Transverse colon (tissue), 4 donors: ENCODE measurements at regions not wholly inside any gene's neighbourhood (a gene's known extent, or its start where the extent isn't known, plus 50 kb on each side); places are given as distances from the start of the nearest gene placed in this dataset.

Experiments used
- DNase-seq: peaks from one replicate; pipeline ENCODE4 v3.0.0-alpha.2; 2019
- H3K27ac ChIP-seq, 4 donors: fragments of 200-600 bp; sonication (generic); 2 replicates each; pipeline ENCODE4 v1.5.1; 2016 to 2018; ENCODE audit warnings: inconsistent platforms in 4 of 4
- H3K27me3 ChIP-seq: fragments of 200-600 bp; sonication (generic); 2 replicates; pipeline ENCODE4 v1.5.1; 2017; ENCODE audit warnings: inconsistent platforms
- H3K36me3 ChIP-seq, 4 donors: fragments of 200-600 bp; sonication (generic); 2 replicates each; pipeline ENCODE4 v1.5.1; 2017 to 2019; ENCODE audit warnings: inconsistent platforms in 4 of 4
- H3K4me1 ChIP-seq, 4 donors: fragments of 200-600 bp; sonication (generic); 2 replicates each; pipeline ENCODE4 v1.5.1; 2017 to 2020; ENCODE audit warnings: inconsistent platforms in 4 of 4
- H3K4me3 ChIP-seq, 4 donors: fragments of 200-600 bp; sonication (generic); 1 replicate in 1 of 4; 2 replicates in 3 of 4; pipeline versions ENCODE4 v1.5.1 to v1.6.1; 2017 to 2019; ENCODE audit warnings: inconsistent platforms in 4 of 4
- H3K9me3 ChIP-seq, 2 donors: fragments of 200-600 bp; sonication (generic); 2 replicates each; pipeline ENCODE4 v1.5.1; 2017 to 2019; ENCODE audit warnings: inconsistent platforms in 2 of 2
- EP300 ChIP-seq: sonication (generic); formaldehyde crosslinking; IDR thresholded peaks from one replicate; pipeline ENCODE4 v1.6.1; 2017; ENCODE audit warnings: antibody characterized with exemption, low read depth
- POLR2A ChIP-seq: fragments of 450-650 bp; IDR thresholded peaks from one replicate; pipeline ENCODE4 v1.6.1; 2016; ENCODE audit warnings: antibody characterized with exemption, mild to moderate bottlenecking, moderate library complexity
- POLR2AphosphoS5 ChIP-seq, 3 donors: sonication (generic); formaldehyde crosslinking; IDR thresholded peaks; one replicate each; pipeline ENCODE4 v1.6.1; 2016; ENCODE audit warnings: antibody characterized with exemption in 3 of 3
- WGBS, 2 donors: methylation state at CpG; one replicate each; pipeline ENCODE4 v1.1.5; 2018; ENCODE audit warnings: low coverage in 1 of 2; 5-methylcytosine and 5-hydroxymethylcytosine counted together
- in situ Hi-C, 4 donors: fragments of 200-750 bp; cut with MboI; loops; one replicate each; pipeline versions ENCODE4 v1.15.0 to v1.15.1; 2017; ENCODE audit warnings: low sequenced_read_pairs in 3 of 4, low pct_ligation_motif_present in 1 of 4, low pct_unique_long_range_greater_than_20kb in 1 of 4
- intact Hi-C: fragments of 100-400 bp; cut with DNase I; formaldehyde crosslinking; loops from one replicate; pipeline ENCODE4 v1.15.1; 2023; ENCODE audit warnings: low total_unique reads
- TF ChIP-seq, protein P1 (sequence below), 5 experiments: fragments of 200-600 bp in 3 of 5; fragments of 450-650 bp in 2 of 5; sonication (generic) in 3 of 5; IDR thresholded peaks; 1 replicate in 2 of 5; 2 replicates in 3 of 5; pipeline ENCODE4 v1.5.1; 2016 to 2017; ENCODE audit warnings: antibody characterized with exemption in 5 of 5, inconsistent platforms in 3 of 5, mild to moderate bottlenecking in 2 of 5, moderate library complexity in 1 of 5

DNA sequence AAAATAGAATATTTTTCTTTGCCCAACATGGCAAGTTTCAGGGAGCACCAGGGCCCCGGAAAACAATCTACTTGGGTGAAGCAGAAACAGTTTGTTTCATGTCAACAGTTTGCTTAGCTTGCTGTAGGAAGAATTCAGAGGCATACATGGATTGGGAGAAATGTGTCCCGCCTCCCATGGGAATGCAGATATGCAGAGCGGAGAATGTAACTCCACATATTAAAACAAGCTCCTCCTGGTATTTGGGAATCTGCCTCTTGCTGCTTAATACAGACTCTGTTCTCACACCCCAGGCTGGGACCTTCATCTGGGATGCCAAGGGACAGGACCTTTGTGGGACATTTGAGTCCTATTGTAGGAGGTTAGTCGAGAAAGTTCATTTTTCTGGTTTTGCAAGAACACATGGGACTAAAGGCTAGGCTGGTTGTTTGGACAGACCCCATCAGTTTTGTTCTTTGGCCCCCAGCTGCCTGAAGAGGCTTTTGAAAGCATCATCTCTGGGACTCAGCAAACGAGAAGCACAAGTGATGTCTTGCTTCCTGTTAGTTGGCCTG is 220.5 kb upstream of the ADRA1B start:
- in situ Hi-C loops (no loop called here), intact Hi-C loops (no loop called here)
- TF ChIP-seq, protein P1, sequence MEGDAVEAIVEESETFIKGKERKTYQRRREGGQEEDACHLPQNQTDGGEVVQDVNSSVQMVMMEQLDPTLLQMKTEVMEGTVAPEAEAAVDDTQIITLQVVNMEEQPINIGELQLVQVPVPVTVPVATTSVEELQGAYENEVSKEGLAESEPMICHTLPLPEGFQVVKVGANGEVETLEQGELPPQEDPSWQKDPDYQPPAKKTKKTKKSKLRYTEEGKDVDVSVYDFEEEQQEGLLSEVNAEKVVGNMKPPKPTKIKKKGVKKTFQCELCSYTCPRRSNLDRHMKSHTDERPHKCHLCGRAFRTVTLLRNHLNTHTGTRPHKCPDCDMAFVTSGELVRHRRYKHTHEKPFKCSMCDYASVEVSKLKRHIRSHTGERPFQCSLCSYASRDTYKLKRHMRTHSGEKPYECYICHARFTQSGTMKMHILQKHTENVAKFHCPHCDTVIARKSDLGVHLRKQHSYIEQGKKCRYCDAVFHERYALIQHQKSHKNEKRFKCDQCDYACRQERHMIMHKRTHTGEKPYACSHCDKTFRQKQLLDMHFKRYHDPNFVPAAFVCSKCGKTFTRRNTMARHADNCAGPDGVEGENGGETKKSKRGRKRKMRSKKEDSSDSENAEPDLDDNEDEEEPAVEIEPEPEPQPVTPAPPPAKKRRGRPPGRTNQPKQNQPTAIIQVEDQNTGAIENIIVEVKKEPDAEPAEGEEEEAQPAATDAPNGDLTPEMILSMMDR (IDR thresholded peaks at IDR 0.05), result no peak
- TF ChIP-seq EP300, result no peak
- TF ChIP-seq POLR2A, result no peak
- no peak for TF ChIP-seq POLR2AphosphoS5 (IDR thresholded peaks at IDR 0.05)
- H3K4me3 ChIP-seq, result no peak overlapping the region
- H3K36me3 ChIP-seq, result no peaks in the 10 kb centered on the region
- H3K27me3 ChIP-seq, result no peaks in the 10 kb centered on the region
- H3K9me3 ChIP-seq, result no peaks in the 10 kb centered on the region
- 64 to 92% methylated on average over 4 to 5 of the region's 5 CpGs for WGBS, 2 donors
- H3K27ac ChIP-seq, result no peak overlapping the region
- H3K4me1 ChIP-seq, result no peaks in the 10 kb centered on the region
- DNase-seq, result no peak

DNA sequence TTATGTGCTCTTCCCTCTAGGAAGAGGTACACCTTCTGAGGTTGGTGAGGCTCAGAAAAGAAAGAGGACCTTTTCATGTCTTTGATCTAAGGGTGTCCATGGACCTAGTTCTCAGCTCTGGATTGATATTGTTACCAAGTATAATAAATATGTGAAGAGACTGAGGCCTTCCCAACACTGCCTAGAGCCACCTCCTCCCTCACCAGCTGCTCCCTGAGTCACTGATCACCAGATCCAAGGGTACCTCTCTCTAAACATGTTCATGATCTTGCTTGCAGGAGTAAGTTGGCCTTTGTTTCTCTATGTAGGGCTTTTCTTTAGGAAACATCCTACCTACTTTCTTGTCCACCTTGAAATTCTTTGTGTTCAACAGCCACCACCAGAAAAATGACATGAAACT is 218.8 kb upstream of the ADRA1B start:
- intact Hi-C loops, result no loop called here
- H3K27me3 ChIP-seq, result no peaks in the 10 kb centered on the region
- TF ChIP-seq POLR2AphosphoS5 (IDR thresholded peaks at IDR 0.05), result no peak
- TF ChIP-seq EP300, result no peak
- TF ChIP-seq, protein P1 (IDR thresholded peaks at IDR 0.05), result no peak
- no peak for TF ChIP-seq POLR2A
- in situ Hi-C loops, result no loop called here
- H3K27ac ChIP-seq, result no peak overlapping the region
- DNase-seq, result no peak
- no peaks in the 10 kb centered on the region for H3K9me3 ChIP-seq
- no peak overlapping the region for H3K4me3 ChIP-seq
- H3K36me3 ChIP-seq, result no peaks in the 10 kb centered on the region
- no peaks in the 10 kb centered on the region for H3K4me1 ChIP-seq

DNA sequence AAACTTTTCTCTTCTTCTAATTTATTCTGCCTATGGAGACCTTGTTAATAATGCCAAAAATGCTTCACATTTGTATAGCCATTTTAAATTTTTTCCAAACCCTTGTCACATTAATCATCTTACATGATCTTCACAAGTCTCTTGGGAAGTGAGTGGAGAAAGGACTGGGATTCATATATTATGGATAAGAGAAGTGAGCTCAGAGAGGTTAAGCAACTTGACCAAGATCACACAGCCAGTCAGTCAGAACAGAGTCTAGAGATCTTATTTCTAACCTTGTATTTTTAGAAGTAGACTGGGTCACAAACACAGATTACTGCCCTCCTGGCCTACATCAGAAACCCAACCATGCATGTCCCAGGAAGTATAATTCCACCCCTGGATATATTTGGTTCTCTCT is 218.0 kb upstream of the ADRA1B start:
- no peak for DNase-seq
- TF ChIP-seq, protein P1 (IDR thresholded peaks at IDR 0.05), result no peak
- TF ChIP-seq POLR2A (no peak), EP300 (no peak), POLR2AphosphoS5 (IDR thresholded peaks at IDR 0.05) (no peak)
- H3K36me3 ChIP-seq, result no peaks in the 10 kb centered on the region
- no peaks in the 10 kb centered on the region for H3K4me1 ChIP-seq
- no peak overlapping the region for H3K27ac ChIP-seq
- no peaks in the 10 kb centered on the region for H3K27me3 ChIP-seq
- no peaks in the 10 kb centered on the region for H3K9me3 ChIP-seq
- intact Hi-C loops, result no loop called here
- H3K4me3 ChIP-seq, result no peak overlapping the region
- in situ Hi-C loops, result no loop called here

DNA sequence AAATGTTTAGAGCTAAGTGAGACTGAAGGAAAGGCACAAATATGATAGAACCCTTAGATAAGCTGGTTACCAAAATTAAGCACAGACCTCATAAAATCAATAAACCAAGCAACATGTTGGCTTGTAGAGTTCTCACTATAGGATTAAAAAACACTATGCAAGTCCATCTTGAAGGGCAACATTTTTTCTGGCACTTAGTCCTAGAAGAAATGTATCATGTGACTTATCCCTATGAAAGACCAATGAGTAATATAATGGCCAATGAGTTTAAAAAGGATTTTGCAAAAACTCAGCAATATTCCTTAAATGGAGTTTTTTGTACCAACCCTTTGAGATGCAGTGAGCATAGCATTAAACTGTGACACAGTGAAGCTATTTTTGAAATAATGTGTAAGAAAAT is 216.3 kb upstream of the ADRA1B start:
- TF ChIP-seq, protein P1 (IDR thresholded peaks at IDR 0.05), result no peak
- TF ChIP-seq POLR2A, result no peak
- TF ChIP-seq EP300, result no peak
- no peak for TF ChIP-seq POLR2AphosphoS5 (IDR thresholded peaks at IDR 0.05)
- intact Hi-C loops, result no loop called here
- Histone ChIP-seq H3K9me3 (no peaks in the 10 kb centered on the region), H3K27ac (no peak overlapping the region), H3K4me3 (no peak overlapping the region), H3K36me3 (no peaks in the 10 kb centered on the region), H3K27me3 (no peaks in the 10 kb centered on the region), H3K4me1 (no peaks in the 10 kb centered on the region)
- in situ Hi-C loops, result no loop called here
- DNase-seq, result no peak
